GM23338 (cell line): ENCODE measurements at regions not wholly inside any gene's neighbourhood (a gene's known extent, or its start where the extent isn't known, plus 50 kb on each side); places are given as distances from the start of the nearest gene placed in this dataset.

Source experiments
- ATAC-seq: fragments of 200-7000 bp; cut with Tn5 transposase; 3 replicates; pipeline ENCODE4 v1.9.1; 2020
- DNase-seq: peaks from one replicate; pipeline ENCODE4 v3.0.0-alpha.2; 2015; ENCODE audit warnings: low spot score
- H2AFZ ChIP-seq: fragments of 200-600 bp; sonication (generic); 2 replicates; pipeline ENCODE4 v1.8.0; 2016; ENCODE audit warnings: antibody characterized with exemption, mild to moderate bottlenecking, moderate library complexity
- H3F3A ChIP-seq: fragments of 200-600 bp; sonication (generic); replicated peaks from 2 replicates; pipeline ENCODE4 v1.8.0; 2017; ENCODE audit warnings: antibody characterized with exemption, mixed run types, low read depth
- H3K27ac ChIP-seq: fragments of 200-600 bp; sonication (generic); 2 replicates; pipeline ENCODE4 v1.6.1; 2016; ENCODE audit warnings: low read depth
- H3K27me3 ChIP-seq: fragments of 200-600 bp; sonication (generic); 2 replicates; pipeline ENCODE4 v1.8.0; 2016; ENCODE audit warnings: mild to moderate bottlenecking, mixed run types, moderate library complexity; ENCODE audit not compliant: insufficient read depth
- H3K36me3 ChIP-seq: fragments of 200-600 bp; sonication (generic); 2 replicates; pipeline ENCODE4 v1.8.0; 2016; ENCODE audit warnings: mild to moderate bottlenecking; ENCODE audit not compliant: insufficient read depth
- H3K4me1 ChIP-seq: fragments of 200-600 bp; sonication (generic); 2 replicates; pipeline ENCODE4 v1.8.0; 2016; ENCODE audit warnings: mild to moderate bottlenecking, moderate library complexity; ENCODE audit not compliant: insufficient read depth
- H3K4me2 ChIP-seq: fragments of 200-600 bp; sonication (generic); 2 replicates; pipeline ENCODE4 v1.7.1; 2017; ENCODE audit warnings: mixed run types
- H3K4me3 ChIP-seq: fragments of 200-600 bp; sonication (generic); 2 replicates; pipeline ENCODE4 v1.6.1; 2016; ENCODE audit warnings: mixed run types
- H3K79me2 ChIP-seq: fragments of 200-600 bp; sonication (generic); replicated peaks from 2 replicates; pipeline ENCODE4 v1.8.0; 2017; ENCODE audit warnings: mild to moderate bottlenecking; ENCODE audit not compliant: insufficient read depth
- H3K9me2 ChIP-seq: fragments of 200-600 bp; sonication (generic); 2 replicates; pipeline ENCODE4 v1.8.0; 2017; ENCODE audit not compliant: insufficient read depth
- H4K20me1 ChIP-seq: fragments of 200-600 bp; sonication (generic); replicated peaks from 2 replicates; pipeline ENCODE4 v1.8.0; 2017; ENCODE audit warnings: mild to moderate bottlenecking; ENCODE audit not compliant: insufficient read depth
- H3K27ac Mint-ChIP-seq: 2 replicates; pipeline ENCODE4 v1.8.0; 2020; ENCODE audit warnings: inconsistent platforms, mild to moderate bottlenecking, moderate library complexity, mixed read lengths
- H3K27me3 Mint-ChIP-seq: 3 replicates; pipeline ENCODE4 v1.8.0; 2022; ENCODE audit warnings: low read depth, mild to moderate bottlenecking, moderate library complexity, mixed read lengths, inconsistent platforms; ENCODE audit not compliant: insufficient read depth, poor library complexity
- H3K36me3 Mint-ChIP-seq: 3 replicates; pipeline ENCODE4 v1.8.0; 2021; ENCODE audit warnings: low read depth, mild to moderate bottlenecking, inconsistent platforms, moderate library complexity, mixed read lengths
- H3K4me1 Mint-ChIP-seq: 3 replicates; pipeline ENCODE4 v1.8.0; 2020; ENCODE audit warnings: mild to moderate bottlenecking, inconsistent platforms, mixed read lengths
- H3K4me3 Mint-ChIP-seq: 3 replicates; pipeline ENCODE4 v1.8.0; 2021; ENCODE audit warnings: moderate library complexity, mild to moderate bottlenecking, inconsistent platforms, mixed read lengths
- H3K9me3 Mint-ChIP-seq: 3 replicates; pipeline ENCODE4 v1.8.0; 2020; ENCODE audit warnings: moderate library complexity, mild to moderate bottlenecking, inconsistent platforms, mixed read lengths
- EZH2 ChIP-seq: fragments of 200-600 bp; sonication (generic); IDR thresholded peaks from one replicate; pipeline ENCODE4 v1.8.0; 2017; ENCODE audit warnings: antibody characterized with exemption, mild to moderate bottlenecking, low read depth; ENCODE audit not compliant: unreplicated experiment
- EZH2phosphoT487 ChIP-seq: fragments of 200-600 bp; sonication (generic); IDR thresholded peaks from one replicate; pipeline ENCODE4 v1.8.1; 2018; ENCODE audit warnings: antibody characterized with exemption; ENCODE audit not compliant: unreplicated experiment
- JUNB ChIP-seq: IDR thresholded peaks from one replicate; pipeline ENCODE4 v1.6.1; 2016; ENCODE audit warnings: antibody characterized with exemption; ENCODE audit not compliant: unreplicated experiment
- NANOG ChIP-seq: IDR thresholded peaks from 2 replicates; pipeline ENCODE4 v1.6.1; 2016; ENCODE audit warnings: antibody characterized with exemption, borderline replicate concordance
- POLR2AphosphoS5 ChIP-seq: IDR thresholded peaks from 2 replicates; pipeline ENCODE4 v1.6.1; 2016; ENCODE audit warnings: antibody characterized with exemption, low read depth
- STAT1 ChIP-seq: IDR thresholded peaks from one replicate; pipeline ENCODE4 v1.6.1; 2016; ENCODE audit warnings: antibody characterized with exemption; ENCODE audit not compliant: unreplicated experiment
- TF ChIP-seq, protein P1 (sequence below): IDR thresholded peaks from 2 replicates; pipeline ENCODE4 v1.6.1; 2016; ENCODE audit warnings: antibody characterized with exemption
- TF ChIP-seq, protein P2 (sequence below), 2 experiments: fragments of 200-600 bp in 1 of 2; sonication (generic) in 1 of 2; conservative IDR thresholded peaks; 2 replicates each; pipeline versions ENCODE4 v1.5.1 to v1.6.1; 2016 to 2017; ENCODE audit warnings: antibody characterized with exemption in 2 of 2, low read depth in 2 of 2, mild to moderate bottlenecking in 2 of 2, moderate library complexity in 1 of 2
- TF ChIP-seq, protein P3 (sequence below): fragments of 250-450 bp; sonication (Bioruptor Pico); IDR thresholded peaks from 2 replicates; pipeline ENCODE4 v1.5.0; 2020; ENCODE audit warnings: mild to moderate bottlenecking, moderate library complexity

DNA sequence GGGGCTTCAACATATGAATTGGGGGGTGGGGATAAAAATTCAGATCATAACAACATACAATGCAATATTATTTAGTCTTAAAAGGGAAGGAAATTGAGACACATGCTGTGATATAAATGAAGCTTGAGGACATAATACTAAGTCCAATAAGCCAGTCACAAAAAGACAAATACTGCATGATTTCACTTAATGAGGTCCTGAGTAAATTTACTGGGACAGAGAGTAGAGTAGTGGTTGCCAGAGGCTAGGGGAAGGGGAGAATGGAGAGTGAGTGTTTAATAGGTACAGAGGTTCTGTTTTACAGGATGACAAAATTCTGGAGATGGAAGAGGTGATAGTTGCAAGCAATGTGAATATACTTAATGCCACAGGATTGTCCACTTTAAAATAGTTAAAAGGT is 89.2 kb upstream of the RAPGEF2 start:
- no peak for ATAC-seq
- H3K4me3 ChIP-seq, result no peak overlapping the region
- Mint-ChIP-seq H3K4me3 (no peak overlapping the region), H3K27ac (no peak overlapping the region), H3K27me3 (peaks cover 10% of the 10 kb centered on the region), H3K4me1 (peaks cover 51% of the 10 kb centered on the region), H3K36me3 (no peaks in the 10 kb centered on the region), H3K9me3 (no peaks in the 10 kb centered on the region)
- H3K79me2 ChIP-seq, result no peaks in the 10 kb centered on the region
- H3K4me2 ChIP-seq, result no peak overlapping the region
- no peak overlapping the region; the same call in 1 of the 2 replicates for H2AFZ ChIP-seq
- no peaks in the 10 kb centered on the region for H4K20me1 ChIP-seq
- H3F3A ChIP-seq, result no peaks in the 10 kb centered on the region
- H3K27ac ChIP-seq, result no peak overlapping the region
- no peak for DNase-seq
- H3K4me1 ChIP-seq, result peaks cover 27% of the 10 kb centered on the region
- no peaks in the 10 kb centered on the region for H3K27me3 ChIP-seq
- no peaks in the 10 kb centered on the region for H3K36me3 ChIP-seq
- TF ChIP-seq, protein P1, sequence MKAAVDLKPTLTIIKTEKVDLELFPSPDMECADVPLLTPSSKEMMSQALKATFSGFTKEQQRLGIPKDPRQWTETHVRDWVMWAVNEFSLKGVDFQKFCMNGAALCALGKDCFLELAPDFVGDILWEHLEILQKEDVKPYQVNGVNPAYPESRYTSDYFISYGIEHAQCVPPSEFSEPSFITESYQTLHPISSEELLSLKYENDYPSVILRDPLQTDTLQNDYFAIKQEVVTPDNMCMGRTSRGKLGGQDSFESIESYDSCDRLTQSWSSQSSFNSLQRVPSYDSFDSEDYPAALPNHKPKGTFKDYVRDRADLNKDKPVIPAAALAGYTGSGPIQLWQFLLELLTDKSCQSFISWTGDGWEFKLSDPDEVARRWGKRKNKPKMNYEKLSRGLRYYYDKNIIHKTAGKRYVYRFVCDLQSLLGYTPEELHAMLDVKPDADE, result no peak
- TF ChIP-seq, protein P2, sequence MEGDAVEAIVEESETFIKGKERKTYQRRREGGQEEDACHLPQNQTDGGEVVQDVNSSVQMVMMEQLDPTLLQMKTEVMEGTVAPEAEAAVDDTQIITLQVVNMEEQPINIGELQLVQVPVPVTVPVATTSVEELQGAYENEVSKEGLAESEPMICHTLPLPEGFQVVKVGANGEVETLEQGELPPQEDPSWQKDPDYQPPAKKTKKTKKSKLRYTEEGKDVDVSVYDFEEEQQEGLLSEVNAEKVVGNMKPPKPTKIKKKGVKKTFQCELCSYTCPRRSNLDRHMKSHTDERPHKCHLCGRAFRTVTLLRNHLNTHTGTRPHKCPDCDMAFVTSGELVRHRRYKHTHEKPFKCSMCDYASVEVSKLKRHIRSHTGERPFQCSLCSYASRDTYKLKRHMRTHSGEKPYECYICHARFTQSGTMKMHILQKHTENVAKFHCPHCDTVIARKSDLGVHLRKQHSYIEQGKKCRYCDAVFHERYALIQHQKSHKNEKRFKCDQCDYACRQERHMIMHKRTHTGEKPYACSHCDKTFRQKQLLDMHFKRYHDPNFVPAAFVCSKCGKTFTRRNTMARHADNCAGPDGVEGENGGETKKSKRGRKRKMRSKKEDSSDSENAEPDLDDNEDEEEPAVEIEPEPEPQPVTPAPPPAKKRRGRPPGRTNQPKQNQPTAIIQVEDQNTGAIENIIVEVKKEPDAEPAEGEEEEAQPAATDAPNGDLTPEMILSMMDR (conservative IDR thresholded peaks at IDR 0.05; ENCODE audit: low read depth in 2 of 2), result no peak
- TF ChIP-seq, protein P3, sequence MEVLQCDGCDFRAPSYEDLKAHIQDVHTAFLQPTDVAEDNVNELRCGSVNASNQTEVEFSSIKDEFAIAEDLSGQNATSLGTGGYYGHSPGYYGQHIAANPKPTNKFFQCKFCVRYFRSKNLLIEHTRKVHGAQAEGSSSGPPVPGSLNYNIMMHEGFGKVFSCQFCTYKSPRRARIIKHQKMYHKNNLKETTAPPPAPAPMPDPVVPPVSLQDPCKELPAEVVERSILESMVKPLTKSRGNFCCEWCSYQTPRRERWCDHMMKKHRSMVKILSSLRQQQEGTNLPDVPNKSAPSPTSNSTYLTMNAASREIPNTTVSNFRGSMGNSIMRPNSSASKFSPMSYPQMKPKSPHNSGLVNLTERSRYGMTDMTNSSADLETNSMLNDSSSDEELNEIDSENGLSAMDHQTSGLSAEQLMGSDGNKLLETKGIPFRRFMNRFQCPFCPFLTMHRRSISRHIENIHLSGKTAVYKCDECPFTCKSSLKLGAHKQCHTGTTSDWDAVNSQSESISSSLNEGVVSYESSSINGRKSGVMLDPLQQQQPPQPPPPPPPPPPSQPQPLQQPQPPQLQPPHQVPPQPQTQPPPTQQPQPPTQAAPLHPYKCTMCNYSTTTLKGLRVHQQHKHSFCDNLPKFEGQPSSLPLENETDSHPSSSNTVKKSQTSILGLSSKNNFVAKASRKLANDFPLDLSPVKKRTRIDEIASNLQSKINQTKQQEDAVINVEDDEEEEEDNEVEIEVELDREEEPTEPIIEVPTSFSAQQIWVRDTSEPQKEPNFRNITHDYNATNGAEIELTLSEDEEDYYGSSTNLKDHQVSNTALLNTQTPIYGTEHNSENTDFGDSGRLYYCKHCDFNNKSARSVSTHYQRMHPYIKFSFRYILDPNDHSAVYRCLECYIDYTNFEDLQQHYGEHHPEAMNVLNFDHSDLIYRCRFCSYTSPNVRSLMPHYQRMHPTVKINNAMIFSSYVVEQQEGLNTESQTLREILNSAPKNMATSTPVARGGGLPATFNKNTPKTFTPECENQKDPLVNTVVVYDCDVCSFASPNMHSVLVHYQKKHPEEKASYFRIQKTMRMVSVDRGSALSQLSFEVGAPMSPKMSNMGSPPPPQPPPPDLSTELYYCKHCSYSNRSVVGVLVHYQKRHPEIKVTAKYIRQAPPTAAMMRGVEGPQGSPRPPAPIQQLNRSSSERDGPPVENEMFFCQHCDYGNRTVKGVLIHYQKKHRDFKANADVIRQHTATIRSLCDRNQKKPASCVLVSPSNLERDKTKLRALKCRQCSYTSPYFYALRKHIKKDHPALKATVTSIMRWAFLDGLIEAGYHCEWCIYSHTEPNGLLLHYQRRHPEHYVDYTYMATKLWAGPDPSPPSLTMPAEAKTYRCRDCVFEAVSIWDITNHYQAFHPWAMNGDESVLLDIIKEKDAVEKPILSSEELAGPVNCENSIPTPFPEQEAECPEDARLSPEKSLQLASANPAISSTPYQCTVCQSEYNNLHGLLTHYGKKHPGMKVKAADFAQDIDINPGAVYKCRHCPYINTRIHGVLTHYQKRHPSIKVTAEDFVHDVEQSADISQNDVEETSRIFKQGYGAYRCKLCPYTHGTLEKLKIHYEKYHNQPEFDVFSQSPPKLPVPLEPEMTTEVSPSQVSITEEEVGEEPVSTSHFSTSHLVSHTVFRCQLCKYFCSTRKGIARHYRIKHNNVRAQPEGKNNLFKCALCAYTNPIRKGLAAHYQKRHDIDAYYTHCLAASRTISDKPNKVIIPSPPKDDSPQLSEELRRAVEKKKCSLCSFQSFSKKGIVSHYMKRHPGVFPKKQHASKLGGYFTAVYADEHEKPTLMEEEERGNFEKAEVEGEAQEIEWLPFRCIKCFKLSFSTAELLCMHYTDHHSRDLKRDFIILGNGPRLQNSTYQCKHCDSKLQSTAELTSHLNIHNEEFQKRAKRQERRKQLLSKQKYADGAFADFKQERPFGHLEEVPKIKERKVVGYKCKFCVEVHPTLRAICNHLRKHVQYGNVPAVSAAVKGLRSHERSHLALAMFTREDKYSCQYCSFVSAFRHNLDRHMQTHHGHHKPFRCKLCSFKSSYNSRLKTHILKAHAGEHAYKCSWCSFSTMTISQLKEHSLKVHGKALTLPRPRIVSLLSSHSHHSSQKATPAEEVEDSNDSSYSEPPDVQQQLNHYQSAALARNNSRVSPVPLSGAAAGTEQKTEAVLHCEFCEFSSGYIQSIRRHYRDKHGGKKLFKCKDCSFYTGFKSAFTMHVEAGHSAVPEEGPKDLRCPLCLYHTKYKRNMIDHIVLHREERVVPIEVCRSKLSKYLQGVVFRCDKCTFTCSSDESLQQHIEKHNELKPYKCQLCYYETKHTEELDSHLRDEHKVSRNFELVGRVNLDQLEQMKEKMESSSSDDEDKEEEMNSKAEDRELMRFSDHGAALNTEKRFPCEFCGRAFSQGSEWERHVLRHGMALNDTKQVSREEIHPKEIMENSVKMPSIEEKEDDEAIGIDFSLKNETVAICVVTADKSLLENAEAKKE, result no peak
- TF ChIP-seq JUNB (no peak), POLR2AphosphoS5 (no peak), STAT1 (no peak), EZH2phosphoT487 (no peak), EZH2 (no peak), NANOG (no peak)
- no peaks in the 10 kb centered on the region for H3K9me2 ChIP-seq
